ENCODE measurements at regions not wholly inside any gene's neighbourhood (a gene's known extent, or its start where the extent isn't known, plus 50 kb on each side); places are given as distances from the start of the nearest gene placed in this dataset.
"Not testable (repeated sequence)": the region's sequence is repeated elsewhere in the genome, so short reads cannot be mapped to it uniquely, and the experiment has no call there.

DNA sequence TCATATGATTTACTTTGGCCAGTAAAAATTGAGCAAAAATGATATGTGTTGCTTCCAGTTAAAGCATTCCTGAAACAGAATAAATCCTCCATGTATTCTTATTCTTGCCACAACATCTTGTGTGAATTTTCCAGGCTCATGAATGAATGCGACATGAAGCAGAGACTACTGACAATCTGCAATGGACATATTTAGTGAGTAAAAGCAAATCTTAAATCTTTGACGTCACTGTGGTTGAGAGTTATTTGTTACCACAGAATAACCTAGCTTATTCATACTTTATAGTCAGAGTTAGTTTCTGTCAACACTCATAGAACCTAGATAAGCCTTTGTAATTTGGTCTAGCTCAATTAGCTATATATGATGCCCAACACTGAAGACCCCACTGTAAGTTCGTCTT is 1443.1 kb downstream of the PCDH9 start:
- Histone ChIP-seq H3K4me1 (ENCODE audit: insufficient read depth, low read length) (no peaks in the 10 kb centered on the region), H4K20me1 (ENCODE audit: insufficient read depth, low read length) (no peaks in the 10 kb centered on the region), H2AFZ (ENCODE audit: low read length) (no peak overlapping the region), H3K4me2 (ENCODE audit: insufficient read depth, low read length) (no peak overlapping the region), H3K79me2 (ENCODE audit: insufficient read depth, low read length) (no peaks in the 10 kb centered on the region), H3K9me3 (ENCODE audit: low read depth, low read length) (no peaks in the 10 kb centered on the region), H3K36me3 (ENCODE audit: insufficient read depth, low read length) (no peaks in the 10 kb centered on the region), H3K4me3 (ENCODE audit: insufficient read depth, low read length) (no peak overlapping the region), H3K27ac (ENCODE audit: low read depth, low read length) (no peak overlapping the region), H3K27me3 (ENCODE audit: insufficient read depth, low read length) (no peaks in the 10 kb centered on the region)
- TF ChIP-seq, protein P1, sequence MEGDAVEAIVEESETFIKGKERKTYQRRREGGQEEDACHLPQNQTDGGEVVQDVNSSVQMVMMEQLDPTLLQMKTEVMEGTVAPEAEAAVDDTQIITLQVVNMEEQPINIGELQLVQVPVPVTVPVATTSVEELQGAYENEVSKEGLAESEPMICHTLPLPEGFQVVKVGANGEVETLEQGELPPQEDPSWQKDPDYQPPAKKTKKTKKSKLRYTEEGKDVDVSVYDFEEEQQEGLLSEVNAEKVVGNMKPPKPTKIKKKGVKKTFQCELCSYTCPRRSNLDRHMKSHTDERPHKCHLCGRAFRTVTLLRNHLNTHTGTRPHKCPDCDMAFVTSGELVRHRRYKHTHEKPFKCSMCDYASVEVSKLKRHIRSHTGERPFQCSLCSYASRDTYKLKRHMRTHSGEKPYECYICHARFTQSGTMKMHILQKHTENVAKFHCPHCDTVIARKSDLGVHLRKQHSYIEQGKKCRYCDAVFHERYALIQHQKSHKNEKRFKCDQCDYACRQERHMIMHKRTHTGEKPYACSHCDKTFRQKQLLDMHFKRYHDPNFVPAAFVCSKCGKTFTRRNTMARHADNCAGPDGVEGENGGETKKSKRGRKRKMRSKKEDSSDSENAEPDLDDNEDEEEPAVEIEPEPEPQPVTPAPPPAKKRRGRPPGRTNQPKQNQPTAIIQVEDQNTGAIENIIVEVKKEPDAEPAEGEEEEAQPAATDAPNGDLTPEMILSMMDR (IDR thresholded peaks at IDR 0.05; ENCODE audit: extremely low read depth, low read depth, low read length), result no peak
- DNase-seq (ENCODE audit: insufficient read length, low spot score, missing footprints), result no peak

DNA sequence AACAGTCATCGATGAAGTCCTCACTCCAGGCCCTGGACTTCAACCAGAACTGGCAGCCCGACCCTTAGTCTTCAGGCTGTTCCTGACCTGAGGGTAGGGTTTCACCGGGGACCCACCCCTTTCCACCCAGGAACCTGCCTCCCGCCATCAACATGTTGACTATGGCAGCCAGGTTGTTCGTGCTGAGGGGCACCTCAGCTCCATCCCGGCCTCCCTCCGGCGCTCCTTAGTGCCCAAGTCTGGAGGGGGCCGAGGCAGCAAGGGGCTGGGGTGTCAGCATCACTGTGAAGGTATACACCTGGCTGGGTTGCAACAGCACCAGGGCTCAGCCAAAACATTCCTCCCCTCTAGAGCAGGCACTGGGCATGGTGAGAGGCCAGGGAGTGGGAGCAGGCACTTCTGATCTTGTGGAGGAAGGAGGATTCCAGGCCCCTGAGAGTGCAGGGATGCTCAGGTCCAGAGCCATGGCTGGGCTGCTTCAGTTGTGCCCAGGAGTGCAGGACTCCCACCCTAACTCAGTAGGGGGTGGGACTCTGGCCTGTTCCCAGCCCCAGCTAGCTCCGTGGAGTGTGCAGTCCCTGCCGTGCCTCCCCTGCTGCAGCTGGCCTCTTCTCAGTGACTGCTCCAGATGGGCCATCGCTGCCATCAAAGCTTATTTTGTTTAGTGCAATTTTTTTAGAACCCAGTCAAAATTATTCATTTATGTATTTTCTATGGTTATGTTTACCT is 1445.9 kb downstream of the PCDH9 start:
- no peaks in the 10 kb centered on the region for H3K4me1 ChIP-seq (ENCODE audit: insufficient read depth, low read length)
- no peaks in the 10 kb centered on the region for H3K27me3 ChIP-seq (ENCODE audit: insufficient read depth, low read length)
- H3K27ac ChIP-seq (ENCODE audit: low read depth, low read length), result no peak overlapping the region
- H3K4me3 ChIP-seq (ENCODE audit: insufficient read depth, low read length), result no peak overlapping the region
- H3K4me2 ChIP-seq (ENCODE audit: insufficient read depth, low read length), result no peak overlapping the region
- H3K9me3 ChIP-seq (ENCODE audit: low read depth, low read length), result no peaks in the 10 kb centered on the region
- no peaks in the 10 kb centered on the region for H3K36me3 ChIP-seq (ENCODE audit: insufficient read depth, low read length)
- no peaks in the 10 kb centered on the region for H3K79me2 ChIP-seq (ENCODE audit: insufficient read depth, low read length)
- no peak overlapping the region for H2AFZ ChIP-seq (ENCODE audit: low read length)
- no peaks in the 10 kb centered on the region for H4K20me1 ChIP-seq (ENCODE audit: insufficient read depth, low read length)
- TF ChIP-seq, protein P1 (IDR thresholded peaks at IDR 0.05; ENCODE audit: extremely low read depth, low read depth, low read length), result no peak
- DNase-seq (ENCODE audit: insufficient read length, low spot score, missing footprints), result no peak

DNA sequence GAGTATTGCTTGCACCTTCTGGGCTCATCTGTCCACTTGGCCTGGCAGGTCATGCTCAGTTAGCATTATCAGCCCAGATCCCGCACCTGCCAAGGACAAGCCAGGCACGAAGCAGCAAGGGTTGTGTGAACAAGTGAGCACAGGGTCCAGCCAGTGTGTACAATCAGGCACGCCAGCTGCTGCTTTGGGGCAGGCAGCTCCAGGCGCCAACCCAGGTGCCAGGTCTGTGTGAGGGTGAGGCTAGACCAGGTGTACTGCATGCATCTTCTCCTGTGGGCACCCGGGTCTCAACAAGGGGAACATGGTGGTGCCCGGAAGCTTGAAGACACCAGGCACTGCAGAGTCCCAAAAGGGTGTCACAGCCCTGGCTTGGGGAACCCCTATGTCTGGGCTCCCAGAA is 1446.8 kb downstream of the PCDH9 start:
- DNase-seq (ENCODE audit: insufficient read length, low spot score, missing footprints), result no peak
- Histone ChIP-seq H3K27me3 (ENCODE audit: insufficient read depth, low read length) (no peaks in the 10 kb centered on the region), H3K4me1 (ENCODE audit: insufficient read depth, low read length) (no peaks in the 10 kb centered on the region), H3K4me3 (ENCODE audit: insufficient read depth, low read length) (no peak overlapping the region), H4K20me1 (ENCODE audit: insufficient read depth, low read length) (no peaks in the 10 kb centered on the region), H3K9me3 (ENCODE audit: low read depth, low read length) (no peaks in the 10 kb centered on the region), H3K79me2 (ENCODE audit: insufficient read depth, low read length) (no peaks in the 10 kb centered on the region), H2AFZ (ENCODE audit: low read length) (no peak overlapping the region), H3K36me3 (ENCODE audit: insufficient read depth, low read length) (no peaks in the 10 kb centered on the region), H3K4me2 (ENCODE audit: insufficient read depth, low read length) (no peak overlapping the region), H3K27ac (ENCODE audit: low read depth, low read length) (no peak overlapping the region)
- TF ChIP-seq, protein P1 (IDR thresholded peaks at IDR 0.05; ENCODE audit: extremely low read depth, low read depth, low read length), result no peak

DNA sequence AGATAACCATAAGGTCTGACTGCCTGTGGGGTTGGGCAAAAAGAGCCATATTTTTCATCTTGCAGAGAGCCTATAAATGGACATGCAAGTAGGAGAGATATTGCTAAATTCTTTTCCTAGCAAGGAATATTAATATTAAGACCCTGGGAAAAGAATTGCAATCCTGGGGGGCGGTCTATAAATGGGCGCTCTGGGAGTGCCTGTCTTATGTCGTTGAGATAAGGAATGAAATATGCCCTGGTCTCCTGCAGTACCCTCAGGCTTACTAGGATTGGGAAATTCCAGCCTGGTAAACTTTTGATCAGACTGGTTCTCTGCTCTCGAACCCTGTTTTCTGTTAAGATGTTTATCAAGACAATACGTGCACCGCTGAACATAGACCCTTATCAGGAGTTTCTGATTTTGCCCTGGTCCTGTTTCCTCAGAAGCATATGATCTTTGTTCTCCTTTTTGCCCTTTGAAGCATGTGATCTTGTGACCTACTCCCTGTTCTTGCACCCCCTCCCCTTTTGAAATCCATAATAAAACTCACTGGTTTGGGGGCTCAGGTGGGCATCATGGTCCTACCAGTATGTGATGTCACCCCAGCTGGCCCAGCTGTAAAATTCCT is 1458.3 kb downstream of the PCDH9 start:
- H3K4me3 ChIP-seq (ENCODE audit: insufficient read depth, low read length); H3K9me3 ChIP-seq (ENCODE audit: low read depth, low read length); H3K4me2 ChIP-seq (ENCODE audit: insufficient read depth, low read length); H3K27me3 ChIP-seq (ENCODE audit: insufficient read depth, low read length); H2AFZ ChIP-seq (ENCODE audit: low read length); H3K27ac ChIP-seq (ENCODE audit: low read depth, low read length); H3K79me2 ChIP-seq (ENCODE audit: insufficient read depth, low read length); H4K20me1 ChIP-seq (ENCODE audit: insufficient read depth, low read length); H3K4me1 ChIP-seq (ENCODE audit: insufficient read depth, low read length); DNase-seq (ENCODE audit: insufficient read length, low spot score, missing footprints); H3K36me3 ChIP-seq (ENCODE audit: insufficient read depth, low read length): not testable (repeated sequence)

Data from osteoblast (primary cell).